ENCODE measurements at regions not wholly inside any gene's neighbourhood (a gene's known extent, or its start where the extent isn't known, plus 50 kb on each side); places are given as distances from the start of the nearest gene placed in this dataset.
"Not testable (repeated sequence)": the region's sequence is repeated elsewhere in the genome, so short reads cannot be mapped to it uniquely, and the experiment has no call there.

GRCh38 chr4:133555671-133556070 is 406.6 kb downstream of the PCDH10 start:
- no peak for DNase-seq
- intact Hi-C loops (cut with DNase I) = no loop called here
- no peak for ATAC-seq

- intact Hi-C loops (cut with DNase I) = no loop called here
- DNase-seq (no peak), ATAC-seq (no peak)
These were observed 401.3 kb downstream of the PCDH10 start for GRCh38 chr4:133550436-133550835.

- intact Hi-C loops (cut with DNase I) = no loop called here
- ATAC-seq (no peak), DNase-seq (no peak)
These were observed 395.0 kb downstream of the PCDH10 start for GRCh38 chr4:133544097-133544496.

- intact Hi-C loops (cut with DNase I) = no loop called here
- ATAC-seq = no peak
- no peak for DNase-seq
These were observed 388.7 kb downstream of the PCDH10 start for GRCh38 chr4:133537780-133538281.

GRCh38 chr4:133534224-133534623 is 385.1 kb downstream of the PCDH10 start:
- intact Hi-C loops (cut with DNase I); DNase-seq; ATAC-seq: not testable (repeated sequence)

GRCh38 chr4:133524369-133524768 is 375.3 kb downstream of the PCDH10 start:
- no peak for DNase-seq
- intact Hi-C loops (cut with DNase I) = no loop called here
- ATAC-seq = no peak

- ATAC-seq (no peak), DNase-seq (no peak)
- intact Hi-C loops (cut with DNase I) = no loop called here
These were observed 364.8 kb downstream of the PCDH10 start for GRCh38 chr4:133513901-133514300.

- DNase-seq (no peak), ATAC-seq (no peak)
- intact Hi-C loops (cut with DNase I) = no loop called here
These were observed 349.1 kb downstream of the PCDH10 start for GRCh38 chr4:133498149-133498548.

- intact Hi-C loops (cut with DNase I) = no loop called here
- ATAC-seq (no peak), DNase-seq (no peak)
These were observed 344.7 kb downstream of the PCDH10 start for GRCh38 chr4:133493776-133494175.

GRCh38 chr4:133493241-133493640 is 344.1 kb downstream of the PCDH10 start:
- intact Hi-C loops (cut with DNase I) = no loop called here
- ATAC-seq = no peak
- no peak for DNase-seq

GRCh38 chr4:133484287-133484686 is 335.2 kb downstream of the PCDH10 start:
- no peak for DNase-seq
- intact Hi-C loops (cut with DNase I) = no loop called here
- ATAC-seq = no peak

GRCh38 chr4:133483600-133484246 is 334.6 kb downstream of the PCDH10 start:
- intact Hi-C loops (cut with DNase I) = no loop called here

GRCh38 chr4:133476063-133476462 is 327.0 kb downstream of the PCDH10 start:
- intact Hi-C loops (cut with DNase I) = no loop called here
- ATAC-seq (no peak), DNase-seq (no peak)

More at GRCh38 chr4:133483600-133484246, 334.6 kb downstream of the PCDH10 start:
- no peak for ATAC-seq
- no peak for DNase-seq

GRCh38 chr4:133474501-133474900 is 325.4 kb downstream of the PCDH10 start:
- ATAC-seq (no peak), DNase-seq (no peak)
- intact Hi-C loops (cut with DNase I) = no loop called here

GRCh38 chr4:133472244-133472643 is 323.1 kb downstream of the PCDH10 start:
- ATAC-seq (no peak), DNase-seq (no peak)
- intact Hi-C loops (cut with DNase I) = no loop called here

GRCh38 chr4:133467290-133467947 is 318.3 kb downstream of the PCDH10 start:
- DNase-seq = no peak
- no peak for ATAC-seq
- intact Hi-C loops (cut with DNase I) = no loop called here

- intact Hi-C loops (cut with DNase I) = no loop called here
- DNase-seq (no peak), ATAC-seq (no peak)
These were observed 315.9 kb downstream of the PCDH10 start for GRCh38 chr4:133465022-133465421.

GRCh38 chr4:133464311-133464710 is 315.2 kb downstream of the PCDH10 start:
- ATAC-seq (no peak), DNase-seq (no peak)
- intact Hi-C loops (cut with DNase I) = no loop called here

GRCh38 chr4:133452678-133453077 is 303.6 kb downstream of the PCDH10 start:
- ATAC-seq = no peak

GRCh38 chr4:133450813-133451212 is 301.7 kb downstream of the PCDH10 start:
- no peak for DNase-seq
- intact Hi-C loops (cut with DNase I) = no loop called here
- ATAC-seq = no peak

More at GRCh38 chr4:133452678-133453077, 303.6 kb downstream of the PCDH10 start:
- no peak for DNase-seq
- intact Hi-C loops (cut with DNase I) = no loop called here

- intact Hi-C loops (cut with DNase I) = no loop called here
These were observed 291.3 kb downstream of the PCDH10 start for GRCh38 chr4:133440404-133440803.

More at GRCh38 chr4:133440404-133440803, 291.3 kb downstream of the PCDH10 start:
- ATAC-seq = no peak
- no peak for DNase-seq
